ENCODE measurements at regions not wholly inside any gene's neighbourhood (a gene's known extent, or its start where the extent isn't known, plus 50 kb on each side); places are given as distances from the start of the nearest gene placed in this dataset.
A peak's percentile ranks its signal among the peaks of the same experiment; 100 is the strongest.

DNA sequence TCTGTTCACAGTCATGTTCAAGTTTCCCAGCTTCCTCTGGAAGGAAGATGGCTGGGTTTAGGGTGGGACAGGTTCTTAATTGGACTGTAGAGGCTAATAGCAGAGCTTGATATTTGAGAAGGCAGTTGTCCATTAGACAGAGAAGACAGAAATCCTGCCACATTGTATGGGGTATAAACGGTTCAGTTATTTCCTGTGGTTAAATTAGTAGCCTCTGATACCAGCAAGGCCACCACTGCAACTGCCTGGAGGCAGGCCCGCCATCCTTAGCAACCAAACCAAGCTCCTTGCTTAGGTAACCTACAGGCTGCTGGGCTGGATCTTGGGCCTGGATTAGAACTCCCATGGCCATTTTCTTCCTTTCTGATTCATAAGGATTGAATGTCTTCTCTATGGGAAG lies 1367.0 kb downstream of the PCDH7 start:
- Histone ChIP-seq H3K27me3 (ENCODE audit: control insufficient read depth, insufficient read depth, low read length) (no peaks in the 10 kb centered on the region), H3K36me3 (ENCODE audit: control insufficient read depth, insufficient read depth, low read length) (no peaks in the 10 kb centered on the region), H3K4me3 (ENCODE audit: low read depth, low read length) (no peak overlapping the region), H3K9me3 (ENCODE audit: control insufficient read depth, insufficient read depth, low read depth, low read length) (no peaks in the 10 kb centered on the region), H3K9ac (ENCODE audit: low read length) (no peak overlapping the region), H3K27ac (ENCODE audit: low read depth, low read length) (no peak overlapping the region), H3K4me1 (ENCODE audit: control insufficient read depth, insufficient read depth, low read length) (no peaks in the 10 kb centered on the region)

DNA sequence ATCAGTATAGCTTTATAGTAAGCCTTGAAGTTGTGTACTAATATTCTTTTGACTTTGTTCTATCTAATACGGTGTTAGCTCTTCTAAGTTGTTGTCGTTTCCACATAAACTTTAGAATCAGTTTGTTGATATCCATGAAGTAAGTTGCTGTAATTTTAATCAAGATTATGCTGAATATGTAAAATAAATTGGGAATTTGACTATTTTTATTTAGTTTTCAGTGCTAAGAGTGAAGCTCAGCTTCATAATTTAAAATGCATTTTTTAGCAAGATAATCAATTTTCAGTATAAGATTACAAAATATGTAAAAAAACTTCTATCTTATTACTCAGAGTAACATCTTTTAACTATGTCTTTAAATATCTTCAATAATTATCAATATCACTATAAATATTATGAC lies 1374.8 kb downstream of the PCDH7 start:
- Histone ChIP-seq H3K4me1 (ENCODE audit: control insufficient read depth, insufficient read depth, low read length) (no peaks in the 10 kb centered on the region), H3K27me3 (ENCODE audit: control insufficient read depth, insufficient read depth, low read length) (no peaks in the 10 kb centered on the region), H3K4me3 (ENCODE audit: low read depth, low read length) (no peak overlapping the region), H3K9ac (ENCODE audit: low read length) (no peak overlapping the region), H3K9me3 (ENCODE audit: control insufficient read depth, insufficient read depth, low read depth, low read length) (no peaks in the 10 kb centered on the region), H3K36me3 (ENCODE audit: control insufficient read depth, insufficient read depth, low read length) (no peaks in the 10 kb centered on the region), H3K27ac (ENCODE audit: low read depth, low read length) (no peak overlapping the region)

DNA sequence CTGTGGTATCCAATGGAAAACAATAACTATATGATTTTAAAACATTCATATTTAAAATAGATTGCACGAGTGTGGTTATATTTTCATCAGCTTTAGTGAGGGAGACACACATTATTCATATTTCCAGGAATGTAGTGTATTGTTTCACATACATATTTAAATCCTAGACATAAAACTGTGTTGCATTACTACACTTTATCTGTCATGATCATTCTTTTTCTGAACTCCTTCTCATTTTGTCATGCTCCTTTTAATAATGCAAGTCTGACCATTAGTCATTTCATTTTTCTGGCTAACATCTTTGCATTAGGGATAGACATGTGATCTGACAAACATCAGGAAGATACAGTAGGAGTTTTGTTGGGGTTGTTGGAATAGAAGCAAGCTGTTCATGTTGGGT lies 1382.7 kb downstream of the PCDH7 start:
- Histone ChIP-seq H3K27me3 (ENCODE audit: control insufficient read depth, insufficient read depth, low read length) (no peaks in the 10 kb centered on the region), H3K4me3 (ENCODE audit: low read depth, low read length) (no peak overlapping the region), H3K27ac (ENCODE audit: low read depth, low read length) (no peak overlapping the region), H3K9ac (ENCODE audit: low read length) (no peak overlapping the region), H3K4me1 (ENCODE audit: control insufficient read depth, insufficient read depth, low read length) (0 out of 2 replicates have a peak, but pooled peaks cover 10% of the 10 kb centered on the region), H3K36me3 (ENCODE audit: control insufficient read depth, insufficient read depth, low read length) (no peaks in the 10 kb centered on the region), H3K9me3 (ENCODE audit: control insufficient read depth, insufficient read depth, low read depth, low read length) (no peaks in the 10 kb centered on the region)

- no peaks in the 10 kb centered on the region for H3K27me3 ChIP-seq (ENCODE audit: control insufficient read depth, insufficient read depth, low read length)
- no peak overlapping the region for H3K4me3 ChIP-seq (ENCODE audit: low read depth, low read length)
- no peaks in the 10 kb centered on the region for H3K36me3 ChIP-seq (ENCODE audit: control insufficient read depth, insufficient read depth, low read length)
- H3K9ac ChIP-seq (ENCODE audit: low read length): no peak overlapping the region
- no peak overlapping the region for H3K27ac ChIP-seq (ENCODE audit: low read depth, low read length)
- H3K4me1 ChIP-seq (ENCODE audit: control insufficient read depth, insufficient read depth, low read length): 0 out of 2 replicates have a peak, but pooled peaks cover 10% of the 10 kb centered on the region
- H3K9me3 ChIP-seq (ENCODE audit: control insufficient read depth, insufficient read depth, low read depth, low read length): no peaks in the 10 kb centered on the region
Measured at GRCh38 chr4:32106767-32107166, 1386.6 kb downstream of the PCDH7 start.

DNA sequence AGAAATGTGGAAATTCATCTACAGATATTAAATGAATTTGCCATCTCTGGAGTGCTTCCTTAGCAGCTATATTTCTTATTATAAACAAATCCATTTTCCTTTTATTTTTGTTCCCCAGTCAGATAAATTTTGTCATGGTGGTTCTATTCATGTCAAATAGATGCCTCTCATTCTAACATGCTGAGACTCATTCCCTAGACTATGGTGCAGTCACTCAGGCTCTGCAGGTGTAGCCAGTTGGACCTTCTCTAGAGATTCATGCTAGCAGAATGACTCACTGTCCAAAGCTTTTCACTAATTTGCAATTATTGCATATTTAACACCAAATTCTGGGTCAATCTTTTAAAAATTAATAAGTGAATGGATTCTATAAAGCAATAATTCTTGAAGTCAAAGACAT lies 1392.7 kb downstream of the PCDH7 start:
- Histone ChIP-seq H3K9ac (ENCODE audit: low read length) (no peak overlapping the region), H3K36me3 (ENCODE audit: control insufficient read depth, insufficient read depth, low read length) (no peaks in the 10 kb centered on the region), H3K4me3 (ENCODE audit: low read depth, low read length) (no peak overlapping the region), H3K9me3 (ENCODE audit: control insufficient read depth, insufficient read depth, low read depth, low read length) (no peaks in the 10 kb centered on the region), H3K27me3 (ENCODE audit: control insufficient read depth, insufficient read depth, low read length) (no peaks in the 10 kb centered on the region), H3K27ac (ENCODE audit: low read depth, low read length) (no peak overlapping the region), H3K4me1 (ENCODE audit: control insufficient read depth, insufficient read depth, low read length) (no peaks in the 10 kb centered on the region)

DNA sequence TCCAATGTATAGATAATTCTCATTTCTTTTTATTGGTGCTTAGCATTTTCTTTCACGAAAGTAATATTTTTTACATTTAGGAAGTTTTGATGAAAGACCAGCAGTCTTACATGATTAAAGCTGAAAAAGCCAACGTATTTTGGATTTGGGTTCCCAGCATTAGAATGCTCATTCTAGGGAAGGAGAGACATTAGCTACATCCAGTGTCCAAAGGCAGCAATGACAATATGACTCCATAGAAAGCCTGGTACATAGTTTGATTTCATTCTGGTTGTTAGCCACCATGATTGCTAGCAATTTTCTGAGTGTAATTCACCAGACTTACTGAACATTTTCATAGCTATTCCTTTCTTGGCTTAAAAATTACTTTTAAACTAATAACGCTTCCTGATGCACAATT lies 1397.5 kb downstream of the PCDH7 start:
- H3K27me3 ChIP-seq (ENCODE audit: control insufficient read depth, insufficient read depth, low read length): no peaks in the 10 kb centered on the region
- no peaks in the 10 kb centered on the region for H3K36me3 ChIP-seq (ENCODE audit: control insufficient read depth, insufficient read depth, low read length)

DNA sequence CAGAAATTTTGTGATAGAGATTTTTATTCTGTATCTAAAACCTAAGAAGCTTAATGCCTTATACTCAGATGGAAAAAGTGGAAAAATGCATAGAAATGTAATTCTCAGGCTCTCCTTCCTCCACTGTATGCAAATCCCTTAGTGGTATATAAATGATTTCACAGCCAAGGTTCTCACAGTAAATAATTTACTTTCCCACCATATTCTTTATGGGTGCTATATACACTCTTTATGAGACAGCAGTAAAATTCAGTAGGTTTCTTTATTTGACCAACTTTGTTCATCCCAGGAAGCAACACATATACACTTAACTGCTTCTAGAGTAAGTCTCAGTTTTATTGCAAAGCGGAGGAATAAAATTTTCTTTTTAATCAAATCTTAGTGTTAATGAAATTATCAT lies 1399.7 kb downstream of the PCDH7 start:
- Histone ChIP-seq H3K27me3 (ENCODE audit: control insufficient read depth, insufficient read depth, low read length) (no peaks in the 10 kb centered on the region), H3K4me3 (ENCODE audit: low read depth, low read length) (no peak overlapping the region), H3K4me1 (ENCODE audit: control insufficient read depth, insufficient read depth, low read length) (no peaks in the 10 kb centered on the region), H3K36me3 (ENCODE audit: control insufficient read depth, insufficient read depth, low read length) (no peaks in the 10 kb centered on the region), H3K9me3 (ENCODE audit: control insufficient read depth, insufficient read depth, low read depth, low read length) (no peaks in the 10 kb centered on the region), H3K27ac (ENCODE audit: low read depth, low read length) (no peak overlapping the region), H3K9ac (ENCODE audit: low read length) (no peak overlapping the region)

More for the DNA sequence above, 1397.5 kb downstream of the PCDH7 start:
- Histone ChIP-seq H3K9me3 (ENCODE audit: control insufficient read depth, insufficient read depth, low read depth, low read length) (no peaks in the 10 kb centered on the region), H3K9ac (ENCODE audit: low read length) (no peak overlapping the region), H3K27ac (ENCODE audit: low read depth, low read length) (no peak overlapping the region), H3K4me3 (ENCODE audit: low read depth, low read length) (peak overlapping the region; percentile 60; the same call in 1 of the 2 replicates), H3K4me1 (ENCODE audit: control insufficient read depth, insufficient read depth, low read length) (no peaks in the 10 kb centered on the region)

GRCh38 chr4:32128549-32128948 lies 1408.4 kb downstream of the PCDH7 start:
- Histone ChIP-seq H3K9ac (ENCODE audit: low read length) (no peak overlapping the region), H3K9me3 (ENCODE audit: control insufficient read depth, insufficient read depth, low read depth, low read length) (no peaks in the 10 kb centered on the region), H3K4me1 (ENCODE audit: control insufficient read depth, insufficient read depth, low read length) (no peaks in the 10 kb centered on the region), H3K27ac (ENCODE audit: low read depth, low read length) (no peak overlapping the region), H3K27me3 (ENCODE audit: control insufficient read depth, insufficient read depth, low read length) (no peaks in the 10 kb centered on the region), H3K36me3 (ENCODE audit: control insufficient read depth, insufficient read depth, low read length) (no peaks in the 10 kb centered on the region), H3K4me3 (ENCODE audit: low read depth, low read length) (no peak overlapping the region)

DNA sequence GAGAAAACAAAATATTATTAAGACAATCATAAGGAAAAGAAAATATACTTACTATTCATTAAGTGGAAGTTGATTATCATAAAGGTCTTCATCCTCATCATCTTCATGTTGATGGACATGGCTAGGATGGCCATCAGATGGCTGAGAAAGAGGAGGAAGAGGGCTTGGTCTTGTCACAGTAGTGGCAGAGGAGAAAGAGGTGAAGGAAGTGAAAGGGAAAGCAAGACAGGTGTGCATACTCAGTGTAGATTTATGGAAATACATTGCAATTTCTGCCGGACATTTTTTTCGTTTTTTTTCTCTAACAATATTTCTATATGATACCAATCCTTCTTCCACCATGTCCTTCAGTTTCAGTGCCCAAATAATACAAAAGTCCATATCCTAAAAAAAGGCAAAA lies 1409.8 kb downstream of the PCDH7 start:
- no peaks in the 10 kb centered on the region; the same call in 1 of the 2 replicates for H3K4me1 ChIP-seq (ENCODE audit: control insufficient read depth, insufficient read depth, low read length)
- no peak overlapping the region for H3K9ac ChIP-seq (ENCODE audit: low read length)
- no peak overlapping the region for H3K4me3 ChIP-seq (ENCODE audit: low read depth, low read length)
- H3K9me3 ChIP-seq (ENCODE audit: control insufficient read depth, insufficient read depth, low read depth, low read length): no peaks in the 10 kb centered on the region
- no peaks in the 10 kb centered on the region for H3K36me3 ChIP-seq (ENCODE audit: control insufficient read depth, insufficient read depth, low read length)
- H3K27ac ChIP-seq (ENCODE audit: low read depth, low read length): no peak overlapping the region
- H3K27me3 ChIP-seq (ENCODE audit: control insufficient read depth, insufficient read depth, low read length): no peaks in the 10 kb centered on the region

GRCh38 chr4:32133141-32133540 lies 1413.0 kb downstream of the PCDH7 start:
- H3K27ac ChIP-seq (ENCODE audit: low read depth, low read length): no peak overlapping the region
- H3K4me3 ChIP-seq (ENCODE audit: low read depth, low read length): no peak overlapping the region
- H3K4me1 ChIP-seq (ENCODE audit: control insufficient read depth, insufficient read depth, low read length): no peaks in the 10 kb centered on the region; the same call in 1 of the 2 replicates
- no peaks in the 10 kb centered on the region for H3K36me3 ChIP-seq (ENCODE audit: control insufficient read depth, insufficient read depth, low read length)
- H3K9me3 ChIP-seq (ENCODE audit: control insufficient read depth, insufficient read depth, low read depth, low read length): no peaks in the 10 kb centered on the region
- H3K27me3 ChIP-seq (ENCODE audit: control insufficient read depth, insufficient read depth, low read length): no peaks in the 10 kb centered on the region
- no peak overlapping the region for H3K9ac ChIP-seq (ENCODE audit: low read length)

DNA sequence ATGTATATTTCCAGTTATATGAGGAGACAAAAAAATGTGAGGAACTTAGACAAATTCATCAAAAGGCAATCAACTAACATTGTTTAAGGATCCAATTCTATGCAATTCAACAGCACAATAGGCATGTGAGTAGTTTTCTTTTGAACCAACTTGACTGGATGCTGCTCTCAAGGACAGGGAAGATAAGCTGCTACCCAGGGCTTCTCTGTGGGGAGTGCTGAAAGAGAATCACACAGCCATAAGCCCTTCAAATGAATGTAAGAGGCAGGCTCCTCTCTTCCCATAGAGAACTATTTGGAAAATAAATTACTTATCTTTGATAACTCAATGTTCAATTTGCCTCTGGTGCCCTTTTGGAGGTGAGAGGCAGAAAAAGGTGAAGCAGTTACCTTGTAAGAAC lies 1413.6 kb downstream of the PCDH7 start:
- Histone ChIP-seq H3K9ac (ENCODE audit: low read length) (no peak overlapping the region), H3K9me3 (ENCODE audit: control insufficient read depth, insufficient read depth, low read depth, low read length) (no peaks in the 10 kb centered on the region), H3K4me3 (ENCODE audit: low read depth, low read length) (no peak overlapping the region), H3K4me1 (ENCODE audit: control insufficient read depth, insufficient read depth, low read length) (no peaks in the 10 kb centered on the region; the same call in 1 of the 2 replicates), H3K27ac (ENCODE audit: low read depth, low read length) (no peak overlapping the region), H3K36me3 (ENCODE audit: control insufficient read depth, insufficient read depth, low read length) (no peaks in the 10 kb centered on the region), H3K27me3 (ENCODE audit: control insufficient read depth, insufficient read depth, low read length) (no peaks in the 10 kb centered on the region)

DNA sequence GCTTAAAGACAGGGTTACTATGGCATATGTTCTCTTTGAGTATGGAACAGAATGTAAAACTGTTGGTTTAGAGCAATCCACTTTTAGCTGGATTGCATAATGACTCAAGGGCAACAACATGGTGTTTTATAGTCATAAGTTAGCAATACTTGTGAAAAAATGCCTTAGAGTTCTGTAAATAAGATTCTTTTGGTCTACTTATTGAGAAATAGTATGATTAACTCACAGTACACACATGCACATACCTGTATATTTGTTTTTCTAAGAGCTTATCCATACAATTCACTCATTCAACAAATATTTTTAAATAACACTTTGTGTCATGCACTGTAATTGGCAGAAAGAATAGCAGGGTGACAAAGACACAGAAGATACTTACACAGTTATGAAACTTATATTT lies 1415.5 kb downstream of the PCDH7 start:
- Histone ChIP-seq H3K4me1 (ENCODE audit: control insufficient read depth, insufficient read depth, low read length) (peaks cover 6% of the 10 kb centered on the region), H3K9ac (ENCODE audit: low read length) (no peak overlapping the region), H3K4me3 (ENCODE audit: low read depth, low read length) (no peak overlapping the region), H3K36me3 (ENCODE audit: control insufficient read depth, insufficient read depth, low read length) (no peaks in the 10 kb centered on the region), H3K9me3 (ENCODE audit: control insufficient read depth, insufficient read depth, low read depth, low read length) (no peaks in the 10 kb centered on the region), H3K27ac (ENCODE audit: low read depth, low read length) (no peak overlapping the region), H3K27me3 (ENCODE audit: control insufficient read depth, insufficient read depth, low read length) (no peaks in the 10 kb centered on the region)
